NOMO-1 treated with dmso at 0.1 percent for 144 hours (cell line): ENCODE measurements at regions not wholly inside any gene's neighbourhood (a gene's known extent, or its start where the extent isn't known, plus 50 kb on each side); places are given as distances from the start of the nearest gene placed in this dataset.
"Not testable (repeated sequence)": the region's sequence is repeated elsewhere in the genome, so short reads cannot be mapped to it uniquely, and the experiment has no call there.

Experiments
- DNase-seq: peaks from one replicate; lab custom pipeline; 2025; ENCODE audit not compliant: unreplicated experiment; lab: John Stamatoyannopoulos, UW

DNA sequence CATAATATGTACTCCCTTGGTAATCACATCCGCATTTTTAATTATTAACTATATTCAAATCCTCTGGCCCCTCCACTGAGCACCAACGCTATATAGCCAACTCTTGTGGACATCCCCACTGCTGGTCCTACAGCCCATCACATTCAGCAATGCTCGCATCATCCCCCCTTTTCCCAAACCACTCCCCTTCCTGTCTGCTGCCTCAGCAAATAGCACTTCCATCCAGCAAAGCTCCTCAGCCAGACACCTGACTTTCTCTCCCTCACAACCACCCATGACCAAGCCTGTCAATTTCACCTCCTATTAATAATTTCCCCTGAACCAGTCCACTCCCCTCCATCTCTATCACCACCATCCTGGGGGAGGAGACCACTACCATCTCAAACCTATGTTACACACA is 65.5 kb upstream of the KIF2A start:
- not testable (repeated sequence) for DNase-seq

DNA sequence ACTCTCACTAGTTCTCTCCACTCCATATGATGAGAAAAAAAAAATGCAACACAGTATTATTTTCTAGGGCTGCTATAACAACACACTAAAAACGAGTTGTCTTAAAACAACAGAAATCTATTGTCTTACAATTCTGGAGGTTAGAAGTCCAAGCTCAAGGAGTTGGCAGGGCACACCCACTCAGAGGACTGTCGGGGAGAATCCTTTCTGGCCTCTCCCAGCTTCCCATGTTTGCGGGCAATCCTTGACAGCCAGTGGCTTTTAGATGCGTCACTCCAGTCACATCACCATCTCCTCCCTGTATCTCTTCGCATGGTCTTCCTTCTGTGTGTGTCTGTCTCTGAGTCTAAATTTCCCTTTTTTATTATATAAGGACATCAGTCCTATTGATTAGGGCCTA is 64.0 kb upstream of the KIF2A start:
- not testable (repeated sequence) for DNase-seq

DNA sequence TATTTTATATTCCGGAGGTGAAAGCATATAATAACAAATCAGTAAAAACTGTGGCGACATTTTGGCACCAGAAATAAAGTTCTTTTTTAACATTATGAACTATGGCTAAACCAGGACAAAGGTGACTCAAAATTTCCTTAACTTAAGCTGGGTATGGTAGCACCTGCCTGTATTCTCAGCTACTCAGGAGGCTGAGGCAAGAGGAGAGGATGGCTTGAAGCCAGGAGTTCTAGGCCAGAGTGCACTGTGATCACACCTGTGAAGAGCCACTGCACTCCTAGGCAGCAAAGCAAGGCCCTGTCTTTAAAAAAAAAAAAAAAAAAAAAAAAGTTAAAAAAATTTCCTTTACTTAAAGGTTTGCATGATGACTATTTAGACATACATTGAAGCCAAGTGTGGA is 63.0 kb upstream of the KIF2A start:
- DNase-seq = not testable (repeated sequence)

DNA sequence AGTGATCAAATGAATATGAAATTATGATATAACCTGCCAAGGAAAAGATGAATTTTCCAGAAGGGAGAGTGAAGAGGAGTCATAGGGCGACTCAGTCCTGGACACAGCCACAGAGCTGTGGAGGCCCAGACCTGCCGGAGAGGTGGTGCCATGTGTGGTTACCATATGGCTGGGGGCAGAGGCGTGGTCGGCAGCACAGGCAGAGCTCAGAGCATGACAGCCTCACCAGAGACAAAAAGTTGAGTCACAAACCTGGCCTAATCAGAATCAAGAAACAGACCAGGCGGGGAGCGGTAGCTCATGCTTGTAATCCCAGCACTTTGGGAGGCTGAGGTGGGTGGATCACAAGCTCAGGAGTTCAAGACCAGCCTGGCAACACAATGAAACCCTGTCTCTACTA is 57.8 kb upstream of the KIF2A start:
- not testable (repeated sequence) for DNase-seq

DNA sequence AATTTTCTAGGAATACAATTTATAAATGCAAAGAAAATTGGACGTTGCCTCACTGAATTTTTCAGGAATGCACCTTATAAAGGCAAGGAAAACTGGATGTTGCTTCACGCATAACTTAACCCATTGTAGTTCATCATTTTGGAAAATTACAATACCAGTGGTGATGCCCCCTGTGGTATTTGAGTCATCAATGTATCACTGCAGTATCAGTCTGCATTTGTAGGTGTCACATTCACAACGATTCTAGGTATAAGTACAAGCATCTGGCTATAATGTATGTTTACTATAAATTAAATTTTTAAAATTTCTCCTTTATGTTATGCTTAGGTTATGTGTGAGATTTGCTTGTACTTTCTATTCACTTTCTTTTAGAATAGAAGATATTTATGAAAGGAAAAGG is 55.9 kb upstream of the KIF2A start:
- DNase-seq = not testable (repeated sequence)

DNA sequence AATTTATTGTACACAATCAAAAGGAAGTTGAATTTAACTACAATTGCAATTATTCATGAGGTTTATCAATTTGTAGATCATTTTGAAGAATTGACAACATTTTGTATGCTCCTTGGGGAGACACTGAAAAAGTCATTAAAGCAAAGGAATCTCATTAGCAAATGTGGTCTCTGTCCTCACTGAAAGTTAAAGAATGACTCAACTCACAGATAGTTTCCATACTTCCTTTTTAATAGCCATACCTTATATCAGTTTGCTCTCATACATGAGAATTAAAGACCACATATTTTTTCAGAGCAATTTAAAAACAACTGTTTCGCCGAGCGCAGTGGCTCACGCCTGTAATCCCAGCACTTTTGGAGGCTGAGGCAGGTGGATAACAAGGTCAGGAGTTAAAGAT is 55.1 kb upstream of the KIF2A start:
- DNase-seq = not testable (repeated sequence)

DNA sequence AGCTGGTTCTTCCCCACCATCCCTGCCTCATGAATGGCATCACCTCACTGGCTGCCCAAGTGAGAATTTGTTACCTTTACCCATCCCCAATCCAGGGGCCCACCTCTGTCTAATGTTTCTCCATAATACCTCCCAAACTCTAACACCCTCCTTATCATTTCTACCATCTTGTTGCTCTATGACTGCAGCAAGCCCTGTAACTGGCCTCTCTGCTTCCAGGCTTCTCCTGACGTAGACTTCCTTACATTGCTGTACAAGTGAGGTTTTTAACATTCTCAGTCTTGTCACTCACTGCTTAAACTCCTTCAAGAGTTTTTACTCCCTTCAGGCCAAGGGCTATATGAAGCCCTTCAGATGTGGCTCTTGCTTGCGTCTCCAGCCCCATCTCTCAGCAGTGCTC is 53.5 kb upstream of the KIF2A start:
- not testable (repeated sequence) for DNase-seq

DNA sequence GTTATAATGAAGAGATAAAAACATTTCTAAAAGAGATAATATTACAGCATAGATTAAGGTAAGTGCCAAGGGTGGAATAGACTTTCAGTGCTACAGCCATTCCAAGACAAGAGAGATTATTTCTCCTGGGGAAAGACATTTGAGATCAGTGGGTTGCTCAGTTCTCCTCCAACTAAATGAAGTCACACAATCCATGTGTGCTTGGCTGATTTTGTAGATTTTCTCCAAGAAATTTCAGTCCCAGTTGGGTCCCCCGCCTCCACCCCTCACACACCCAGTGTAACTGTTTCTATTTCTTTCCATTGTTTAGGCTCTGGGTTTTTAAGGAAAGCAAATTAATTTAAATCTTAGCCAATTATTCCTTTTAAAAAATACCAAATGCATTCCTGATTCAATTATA is 50.5 kb upstream of the KIF2A start:
- DNase-seq = not testable (repeated sequence)

DNA sequence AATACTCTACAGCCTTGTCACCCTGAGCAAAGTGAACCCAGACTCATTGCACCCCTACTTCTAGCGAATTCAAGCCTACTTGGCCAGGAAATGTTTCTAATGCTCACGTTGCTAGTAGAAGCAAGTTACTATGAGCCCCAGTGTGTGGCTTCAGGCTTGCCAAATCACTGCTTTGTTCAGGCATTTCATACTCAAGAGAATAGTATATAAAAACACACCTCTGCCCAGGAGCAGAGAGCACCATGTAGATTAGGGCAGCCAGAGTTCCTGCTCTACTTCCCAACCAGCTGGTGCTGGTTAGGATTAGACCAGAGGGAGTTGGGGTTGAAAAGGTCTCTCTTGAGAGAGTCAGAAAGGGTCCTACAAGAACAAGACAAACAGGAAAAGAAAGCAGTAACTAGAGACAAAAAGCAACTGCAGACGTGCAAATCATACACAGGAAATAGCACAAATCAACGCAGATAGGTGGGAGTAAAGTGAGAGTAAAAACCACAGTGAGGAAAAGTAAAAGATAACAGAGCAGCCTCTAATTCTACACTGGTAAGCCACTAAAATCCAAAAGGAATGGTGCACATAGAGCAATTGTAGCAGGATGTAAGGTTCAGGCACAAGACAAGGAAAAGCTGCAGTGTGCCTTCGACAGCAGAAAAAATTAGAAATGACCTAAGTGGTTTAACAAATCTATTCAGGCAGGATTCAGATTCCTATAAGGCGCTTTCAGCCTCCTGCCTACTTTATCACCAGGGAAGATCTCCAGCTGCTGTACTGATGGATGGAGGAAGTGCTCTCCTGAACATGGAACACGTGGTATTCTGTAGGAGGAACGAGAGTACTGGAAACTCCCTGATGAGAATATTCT is 49.6 kb upstream of the KIF2A start:
- no peak for DNase-seq
